ENCODE measurements at regions not wholly inside any gene's neighbourhood (a gene's known extent, or its start where the extent isn't known, plus 50 kb on each side); places are given as distances from the start of the nearest gene placed in this dataset.

GRCh38 chr16:9518051-9518450, 426.6 kb downstream of the HAPSTR1 start (continued):
- TF ChIP-seq ETS1 (IDR thresholded peaks at IDR 0.05): no peak
- TF ChIP-seq ZNF114 (CRISPR knock-in tag; IDR thresholded peaks at IDR 0.05): no peak
- no peak for TF ChIP-seq EZH2 (IDR thresholded peaks at IDR 0.05; ENCODE audit: low read depth, unreplicated experiment)
- TF ChIP-seq CTCF (conservative IDR thresholded peaks at IDR 0.05; ENCODE audit: low read depth in 2 of 2): no peak
- TF ChIP-seq EZH2phosphoT487 (IDR thresholded peaks at IDR 0.05; ENCODE audit: unreplicated experiment): no peak
- no peak for TF ChIP-seq REST (IDR thresholded peaks at IDR 0.05; ENCODE audit: unreplicated experiment)
- TF ChIP-seq JUNB (IDR thresholded peaks at IDR 0.05; ENCODE audit: unreplicated experiment): no peak
- TF ChIP-seq POLR2AphosphoS5 (IDR thresholded peaks at IDR 0.05; ENCODE audit: low read depth): no peak
- no peak for TF ChIP-seq STAT1 (IDR thresholded peaks at IDR 0.05; ENCODE audit: unreplicated experiment)

GRCh38 chr16:9518581-9518980, 427.1 kb downstream of the HAPSTR1 start:
- Mint-ChIP-seq H3K27me3 (ENCODE audit: insufficient read depth, low read depth, poor library complexity) (no peaks in the 10 kb centered on the region), H3K36me3 (ENCODE audit: low read depth) (peaks cover 3% of the 10 kb centered on the region; the same call in 1 of the 3 replicates), H3K27ac (no peak overlapping the region), H3K4me3 (no peak overlapping the region), H3K9me3 (peaks cover 1% of the 10 kb centered on the region; the same call in 1 of the 3 replicates), H3K4me1 (peaks cover 11% of the 10 kb centered on the region)
- Histone ChIP-seq H3K9me2 (ENCODE audit: insufficient read depth) (peaks cover 13% of the 10 kb centered on the region), H3F3A (replicated peaks; ENCODE audit: low read depth) (no peaks in the 10 kb centered on the region), H4K20me1 (replicated peaks; ENCODE audit: insufficient read depth) (no peaks in the 10 kb centered on the region), H3K4me3 (no peak overlapping the region), H3K4me2 (no peak overlapping the region), H3K36me3 (ENCODE audit: insufficient read depth) (no peaks in the 10 kb centered on the region; the same call in 1 of the 2 replicates), H3K79me2 (replicated peaks; ENCODE audit: insufficient read depth) (no peaks in the 10 kb centered on the region), H2AFZ (no peak overlapping the region), H3K27me3 (ENCODE audit: insufficient read depth) (no peaks in the 10 kb centered on the region), H3K4me1 (ENCODE audit: insufficient read depth) (peaks cover 11% of the 10 kb centered on the region), H3K27ac (ENCODE audit: low read depth) (no peak overlapping the region)
- ATAC-seq (no peak), DNase-seq (ENCODE audit: low spot score) (no peak)
- no peak for TF ChIP-seq STAT1 (IDR thresholded peaks at IDR 0.05; ENCODE audit: unreplicated experiment)
- TF ChIP-seq ZNF114 (CRISPR knock-in tag; IDR thresholded peaks at IDR 0.05): no peak
- TF ChIP-seq JUNB (IDR thresholded peaks at IDR 0.05; ENCODE audit: unreplicated experiment): no peak
- no peak for TF ChIP-seq CTCF (conservative IDR thresholded peaks at IDR 0.05; ENCODE audit: low read depth in 2 of 2)
- TF ChIP-seq CREB1 (CRISPR knock-in tag; IDR thresholded peaks at IDR 0.05; ENCODE audit: low read depth): no peak
- no peak for TF ChIP-seq EZH2phosphoT487 (IDR thresholded peaks at IDR 0.05; ENCODE audit: unreplicated experiment)
- TF ChIP-seq ZNF331 (CRISPR knock-in tag; IDR thresholded peaks at IDR 0.05; ENCODE audit: low read depth): no peak
